K562 (cell line): ENCODE measurements at regions not wholly inside any gene's neighbourhood (a gene's known extent, or its start where the extent isn't known, plus 50 kb on each side); places are given as distances from the start of the nearest gene placed in this dataset.

Source experiments
- ADNP ChIP-seq: fragments of 200-800 bp; sonication (Bioruptor generic); IDR thresholded peaks from 2 replicates; pipeline ENCODE4 v1.6.1; 2016; ENCODE audit warnings: missing genetic modification characterization, missing compliant biosample characterization
- CREM ChIP-seq: IDR thresholded peaks from 2 replicates; pipeline ENCODE4 v1.6.1; 2014; ENCODE audit warnings: antibody characterized with exemption, low read depth
- HDGF ChIP-seq: fragments of 450-650 bp; IDR thresholded peaks from 2 replicates; pipeline ENCODE4 v1.6.1; 2016
- LEF1 ChIP-seq: fragments of 450-650 bp; IDR thresholded peaks from 2 replicates; pipeline ENCODE4 v1.6.1; 2016; ENCODE audit warnings: mild to moderate bottlenecking
- TF ChIP-seq, protein P1 (sequence below): sonication (generic); formaldehyde crosslinking; IDR thresholded peaks from 2 replicates; pipeline ENCODE4 v1.5.0; 2020; ENCODE audit warnings: missing genetic modification reagents

DNA sequence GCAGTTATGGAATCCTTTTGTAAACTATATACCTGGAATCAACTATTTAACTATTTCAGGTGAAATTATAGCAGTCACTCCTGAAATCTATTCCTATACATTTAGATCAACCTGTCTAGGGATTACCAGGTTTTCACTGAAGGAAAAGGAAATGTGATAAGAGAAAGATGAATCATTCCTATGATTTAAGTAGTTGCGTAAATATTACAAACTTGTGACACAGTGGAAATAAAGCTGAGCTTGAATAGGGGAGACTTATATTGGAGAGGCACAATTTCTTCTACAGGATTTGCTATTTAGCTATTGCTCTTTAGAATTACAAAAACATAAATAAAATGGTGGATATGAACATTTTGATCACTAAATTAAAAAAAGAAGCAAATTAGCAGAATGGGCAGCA, 284.1 kb upstream of the EPHA5 start:
- TF ChIP-seq ADNP (tag) = no peak
- TF ChIP-seq CREM = no peak
- TF ChIP-seq LEF1 = no peak
- TF ChIP-seq, protein P1, sequence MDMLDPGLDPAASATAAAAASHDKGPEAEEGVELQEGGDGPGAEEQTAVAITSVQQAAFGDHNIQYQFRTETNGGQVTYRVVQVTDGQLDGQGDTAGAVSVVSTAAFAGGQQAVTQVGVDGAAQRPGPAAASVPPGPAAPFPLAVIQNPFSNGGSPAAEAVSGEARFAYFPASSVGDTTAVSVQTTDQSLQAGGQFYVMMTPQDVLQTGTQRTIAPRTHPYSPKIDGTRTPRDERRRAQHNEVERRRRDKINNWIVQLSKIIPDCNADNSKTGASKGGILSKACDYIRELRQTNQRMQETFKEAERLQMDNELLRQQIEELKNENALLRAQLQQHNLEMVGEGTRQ = no peak
- TF ChIP-seq HDGF = no peak
